ENCODE measurements at regions not wholly inside any gene's neighbourhood (a gene's known extent, or its start where the extent isn't known, plus 50 kb on each side); places are given as distances from the start of the nearest gene placed in this dataset.
"Not testable (repeated sequence)": the region's sequence is repeated elsewhere in the genome, so short reads cannot be mapped to it uniquely, and the experiment has no call there.

- DNase-seq = not testable (repeated sequence)
Observed at GRCh38 chr14:98223710-98224109, 1048.3 kb downstream of the BCL11B start.

DNA sequence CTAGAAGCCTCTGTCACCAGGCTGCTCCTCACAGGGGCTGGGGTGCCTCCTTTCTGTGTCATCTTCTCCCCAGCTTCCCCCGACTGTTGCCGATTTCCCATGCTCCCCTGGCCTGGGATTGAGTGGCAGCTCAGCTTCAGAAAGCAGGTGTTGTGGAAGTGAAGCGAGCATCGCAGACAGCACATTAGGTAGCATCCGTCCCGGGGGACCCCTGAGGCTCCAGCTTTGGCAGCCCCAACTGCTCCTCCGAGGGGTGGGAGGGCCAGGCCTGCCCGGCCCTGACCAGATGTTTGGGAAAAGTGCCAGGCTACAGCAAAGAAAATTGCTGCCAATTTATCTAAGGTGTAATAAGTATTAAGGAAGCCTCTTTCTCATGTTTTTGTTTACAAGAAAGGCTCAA is 1045.6 kb downstream of the BCL11B start:
- DNase-seq = no peak

- no peak for DNase-seq
Observed at GRCh38 chr14:98227000-98227726, 1044.8 kb downstream of the BCL11B start.

DNA sequence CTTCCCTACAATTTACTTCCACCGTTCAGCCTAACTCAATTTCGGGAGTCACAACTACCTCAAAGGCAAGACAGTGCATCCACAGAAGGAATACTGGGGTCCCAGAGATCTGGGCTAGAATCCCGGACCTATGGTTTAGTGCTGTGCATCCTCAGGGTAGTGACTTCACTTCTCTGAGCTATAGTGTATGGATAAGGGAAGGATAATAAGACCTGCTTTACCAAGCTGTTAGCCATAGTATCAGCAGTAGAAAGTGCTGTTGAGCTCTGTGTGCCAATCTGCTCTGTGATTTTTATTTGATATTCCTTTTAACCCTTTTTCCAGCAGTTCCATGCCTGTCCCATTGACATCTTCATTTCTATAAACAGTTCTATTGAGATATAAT is 1044.3 kb downstream of the BCL11B start:
- DNase-seq = no peak

DNA sequence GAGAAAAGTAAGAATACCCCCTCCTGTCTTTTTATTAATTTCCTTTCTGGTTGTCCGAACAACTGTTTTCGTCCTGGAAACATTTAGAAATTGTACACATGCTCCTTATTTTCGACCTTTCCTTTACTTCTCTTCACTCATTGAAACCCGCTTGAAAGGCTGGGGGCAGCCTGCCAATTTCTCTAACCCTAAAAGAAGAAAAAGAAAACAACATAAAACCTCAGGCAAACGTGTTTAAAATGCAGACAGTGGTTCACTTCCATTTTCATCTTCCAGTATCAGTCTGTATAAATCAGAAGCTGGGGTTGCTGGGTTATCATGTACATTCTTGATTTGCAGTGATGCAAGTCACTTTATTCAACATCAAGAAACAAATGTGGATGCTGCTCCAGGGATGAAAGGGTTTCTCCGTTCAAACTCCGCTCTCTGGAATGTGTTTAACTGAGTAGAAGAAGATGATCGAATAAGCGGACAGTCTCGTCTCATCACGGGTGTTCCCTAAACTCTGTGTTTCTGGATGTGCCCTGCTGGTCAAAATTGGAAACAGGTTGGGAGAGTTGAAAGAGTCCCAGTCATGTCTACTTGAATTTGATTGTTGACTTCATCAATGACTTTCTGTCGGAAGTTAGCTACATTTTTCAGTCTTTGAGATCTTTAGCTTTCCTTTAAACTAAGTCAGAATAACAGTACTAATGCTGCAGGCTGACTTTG is 1042.2 kb downstream of the BCL11B start:
- no peak for DNase-seq

DNA sequence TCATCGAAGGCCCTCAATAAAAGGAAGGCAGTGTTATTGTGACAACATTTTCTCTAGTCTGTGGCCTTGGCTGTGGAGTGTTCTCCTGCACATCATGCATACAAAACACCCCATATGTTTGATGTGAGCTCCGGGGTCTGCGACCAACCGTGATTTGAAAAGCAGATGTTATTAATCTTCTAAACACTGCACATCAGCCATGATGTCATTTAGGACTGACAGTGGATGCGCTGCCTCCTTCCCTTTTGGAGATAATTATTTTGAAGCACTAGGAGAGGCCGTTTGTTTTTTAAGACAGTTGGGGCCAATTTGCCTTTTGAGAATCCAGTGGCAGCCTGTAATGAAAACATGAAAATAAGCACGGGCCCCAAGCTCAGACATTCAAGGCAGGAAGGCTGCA is 1041.6 kb downstream of the BCL11B start:
- DNase-seq = no peak

GRCh38 chr14:98231210-98231609 is 1040.8 kb downstream of the BCL11B start:
- no peak for DNase-seq

- no peak for DNase-seq
Observed at GRCh38 chr14:98233656-98234055, 1038.3 kb downstream of the BCL11B start.

- DNase-seq = no peak
Observed at GRCh38 chr14:98234208-98234607, 1037.8 kb downstream of the BCL11B start.

DNA sequence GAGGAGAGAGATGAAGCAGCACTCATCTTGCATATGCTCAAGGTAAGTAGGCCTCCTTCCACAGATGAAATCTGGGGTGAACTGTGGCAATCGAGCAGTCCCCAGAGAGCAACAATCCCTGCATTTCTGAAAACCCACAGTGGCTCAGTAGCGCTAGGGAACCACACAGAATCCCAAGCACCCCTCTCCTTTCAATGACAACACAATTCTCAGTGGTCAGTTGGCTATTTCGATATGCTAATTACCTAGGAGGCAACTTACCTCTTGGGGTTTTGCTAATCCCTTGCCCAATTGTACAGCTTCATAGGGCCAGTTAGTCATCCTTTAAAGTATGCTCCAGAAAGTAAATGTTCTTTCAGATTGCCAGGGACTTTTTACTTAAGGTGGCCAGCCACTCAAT is 1035.7 kb downstream of the BCL11B start:
- no peak for DNase-seq

GRCh38 chr14:98237939-98238338 is 1034.1 kb downstream of the BCL11B start:
- DNase-seq = no peak

GRCh38 chr14:98240376-98240775 is 1031.6 kb downstream of the BCL11B start:
- DNase-seq = no peak

DNA sequence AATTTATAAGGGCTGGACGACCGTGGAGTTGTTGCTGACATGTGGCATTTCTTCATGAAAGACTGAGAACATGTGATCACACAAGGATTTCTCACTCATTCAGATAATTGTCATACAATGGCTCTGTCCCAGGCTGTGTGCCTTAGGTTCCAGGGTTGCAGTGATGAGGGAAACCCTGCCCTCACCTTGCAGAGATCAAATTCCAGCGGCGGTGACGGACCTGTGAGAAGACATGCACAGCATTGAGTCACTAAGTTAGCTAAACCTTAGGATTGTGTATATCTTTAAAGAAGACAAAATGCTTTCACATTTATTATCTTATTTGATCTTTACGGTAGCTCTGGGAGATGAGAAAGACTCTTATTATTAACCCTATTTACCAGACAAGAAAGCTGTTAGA is 1029.1 kb downstream of the BCL11B start:
- DNase-seq = no peak

- no peak for DNase-seq
Observed at GRCh38 chr14:98243332-98243731, 1028.7 kb downstream of the BCL11B start.

DNA sequence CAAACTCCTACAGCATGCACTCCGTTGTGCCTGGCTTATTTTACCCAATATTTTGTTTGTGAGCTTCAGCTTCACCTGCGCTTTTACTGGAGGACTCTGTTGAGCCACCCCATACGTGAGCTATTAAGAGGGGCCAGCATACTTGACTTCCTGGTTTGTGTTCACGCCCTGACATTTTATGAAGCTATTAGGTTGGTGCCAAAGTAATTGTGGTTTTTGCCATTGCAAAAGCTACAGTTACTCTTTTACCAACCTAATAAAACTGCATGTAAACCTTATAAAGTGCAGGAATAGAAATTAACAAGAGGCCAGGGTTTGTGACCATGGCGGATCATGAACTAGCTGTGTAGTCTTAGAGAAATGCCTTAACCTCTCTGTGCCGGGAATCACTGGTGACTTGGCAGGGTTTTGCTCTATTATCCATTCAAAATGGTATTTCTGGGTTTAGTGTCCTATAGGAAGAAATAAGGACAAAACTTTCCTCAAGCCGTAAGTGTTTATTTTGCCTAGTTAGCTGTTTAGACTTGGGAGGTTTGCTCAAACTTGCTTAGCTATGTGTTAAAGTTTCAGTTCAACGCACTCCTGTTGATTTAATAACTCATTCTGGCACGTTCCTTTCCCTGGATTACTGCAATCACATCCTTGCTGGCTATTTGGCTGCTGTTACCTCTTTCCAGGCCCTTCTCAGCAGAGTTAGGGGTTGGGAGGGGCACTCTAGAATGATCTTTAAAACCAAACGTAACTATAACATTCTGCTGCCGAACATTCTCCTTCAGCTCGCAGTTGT is 1027.6 kb downstream of the BCL11B start:
- DNase-seq = no peak

- DNase-seq = no peak
Observed at GRCh38 chr14:98244966-98245569, 1026.9 kb downstream of the BCL11B start.

- no peak for DNase-seq
Observed at GRCh38 chr14:98249057-98249456, 1022.9 kb downstream of the BCL11B start.

GRCh38 chr14:98249476-98249875 is 1022.5 kb downstream of the BCL11B start:
- no peak for DNase-seq

DNA sequence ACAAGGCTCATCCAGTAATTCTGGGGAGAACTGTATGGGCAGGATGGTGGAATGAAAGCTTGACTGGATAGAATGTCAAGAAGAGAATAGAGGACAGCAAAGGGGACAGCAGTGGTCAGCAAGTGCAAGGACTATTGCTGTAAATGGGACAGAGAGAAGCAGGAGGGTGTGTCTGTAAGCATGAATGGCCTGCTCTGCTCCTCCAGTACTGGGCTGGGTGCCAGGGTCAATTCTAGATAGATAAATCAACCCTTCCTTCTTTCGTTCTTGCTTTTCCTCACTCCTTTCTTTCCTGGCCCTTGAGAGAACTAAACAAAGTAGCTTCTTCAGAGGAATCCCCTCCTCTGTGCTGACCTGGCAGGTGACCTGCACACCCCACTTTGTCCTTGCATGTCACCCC is 1019.2 kb downstream of the BCL11B start:
- DNase-seq = no peak

DNA sequence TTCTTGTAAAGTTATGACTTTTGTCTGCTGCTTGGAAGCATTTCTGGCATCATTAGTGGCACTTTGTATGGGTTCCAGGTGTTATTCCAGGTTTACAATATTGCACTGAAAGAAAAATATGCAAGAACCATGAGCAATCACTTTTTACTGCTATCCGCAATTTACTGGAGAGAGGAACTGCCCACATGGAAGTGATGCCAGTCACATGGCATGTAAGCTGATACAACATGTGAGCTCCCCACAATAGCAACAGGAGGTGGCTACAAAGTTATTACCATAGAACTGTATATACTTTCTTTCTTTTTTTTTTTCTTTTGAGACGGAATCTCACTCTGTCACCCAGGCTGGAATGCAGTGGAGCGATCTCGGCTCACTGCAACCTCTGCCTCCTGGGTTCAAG is 1012.1 kb downstream of the BCL11B start:
- no peak for DNase-seq

DNA sequence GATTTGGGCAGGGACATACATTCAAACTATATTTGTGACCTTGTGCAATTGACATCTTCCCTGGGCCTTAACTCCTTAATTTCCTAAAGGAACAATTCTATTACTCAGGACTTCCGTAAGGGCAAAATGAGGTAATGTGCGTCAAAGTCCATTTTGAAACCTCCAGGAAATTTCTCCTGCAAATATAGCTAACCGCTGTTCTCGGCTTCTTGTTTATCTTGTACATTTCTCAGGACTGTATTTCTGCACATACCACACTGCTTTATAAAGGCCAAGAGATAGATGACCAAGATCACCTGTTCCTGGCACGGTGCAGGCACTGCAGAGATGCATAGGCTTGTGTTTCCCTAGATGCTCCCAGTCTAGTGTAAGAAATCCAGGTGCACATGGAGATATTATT is 1009.4 kb downstream of the BCL11B start:
- DNase-seq = no peak

DNA sequence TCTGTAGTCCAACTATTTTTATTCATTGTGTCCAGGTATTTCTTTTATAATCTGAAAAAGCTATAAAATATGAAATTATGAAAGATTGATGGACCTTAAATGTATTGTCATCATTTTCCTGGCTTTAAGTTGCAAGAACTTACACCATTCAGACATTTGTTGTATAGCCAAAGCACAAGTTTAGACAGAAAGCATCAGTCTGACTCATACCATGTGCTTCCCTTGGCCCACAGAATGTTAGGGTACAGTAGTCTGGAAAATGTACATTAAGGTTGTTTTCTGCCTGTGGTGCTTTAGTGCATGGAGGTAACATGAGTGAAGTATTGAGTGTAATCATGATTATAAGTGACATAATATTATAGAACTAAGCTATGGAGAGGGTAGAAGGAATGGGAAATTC is 1002.5 kb downstream of the BCL11B start:
- DNase-seq = no peak

- DNase-seq = no peak
Observed at GRCh38 chr14:98270201-98270600, 1001.8 kb downstream of the BCL11B start.

GRCh38 chr14:98274596-98274995 is 997.4 kb downstream of the BCL11B start:
- no peak for DNase-seq

Measured in NCI-H774 (cell line).